EH (cell line): ENCODE measurements at regions not wholly inside any gene's neighbourhood (a gene's known extent, or its start where the extent isn't known, plus 50 kb on each side); places are given as distances from the start of the nearest gene placed in this dataset.
A peak's percentile ranks its signal among the peaks of the same experiment; 100 is the strongest.

ENCODE experiments used
- DNase-seq: peaks from one replicate; pipeline ENCODE4 v3.0.0-alpha.2; 2015; ENCODE audit warnings: low read depth

GRCh38 chr18:46408334-46408987, 248.6 kb downstream of the LOXHD1 start:
- DNase-seq, result no peak

GRCh38 chr18:46411191-46411828, 245.7 kb downstream of the LOXHD1 start:
- no peak for DNase-seq

- peak; percentile 24 for DNase-seq
These were observed 244.9 kb downstream of the LOXHD1 start for GRCh38 chr18:46411867-46412690.

GRCh38 chr18:46412916-46413315, 244.1 kb downstream of the LOXHD1 start:
- no peak for DNase-seq

- no peak for DNase-seq
These were observed 243.3 kb downstream of the LOXHD1 start for GRCh38 chr18:46413684-46414083.

- DNase-seq, result no peak
These were observed 242.2 kb downstream of the LOXHD1 start for GRCh38 chr18:46414863-46415262.

- DNase-seq, result no peak
These were observed 241.3 kb downstream of the LOXHD1 start for GRCh38 chr18:46415532-46416252.

- peak; percentile 16 for DNase-seq
These were observed 240.0 kb downstream of the LOXHD1 start for GRCh38 chr18:46416706-46417638.

GRCh38 chr18:46418663-46419260, 238.3 kb downstream of the LOXHD1 start:
- DNase-seq, result no peak

- no peak for DNase-seq
These were observed 237.5 kb downstream of the LOXHD1 start for GRCh38 chr18:46419391-46420141.

- no peak for DNase-seq
These were observed 235.0 kb downstream of the LOXHD1 start for GRCh38 chr18:46421973-46422551.

- DNase-seq, result no peak
These were observed 234.4 kb downstream of the LOXHD1 start for GRCh38 chr18:46422552-46423055.

GRCh38 chr18:46423226-46423805, 233.7 kb downstream of the LOXHD1 start:
- DNase-seq, result no peak

GRCh38 chr18:46424898-46425297, 232.1 kb downstream of the LOXHD1 start:
- no peak for DNase-seq

- no peak for DNase-seq
These were observed 231.5 kb downstream of the LOXHD1 start for GRCh38 chr18:46425511-46425910.

- DNase-seq, result no peak
These were observed 230.9 kb downstream of the LOXHD1 start for GRCh38 chr18:46426021-46426678.

- DNase-seq, result no peak
These were observed 230.4 kb downstream of the LOXHD1 start for GRCh38 chr18:46426679-46427047.
